Epithelial cell of esophagus (primary cell): ENCODE measurements at regions not wholly inside any gene's neighbourhood (a gene's known extent, or its start where the extent isn't known, plus 50 kb on each side); places are given as distances from the start of the nearest gene placed in this dataset.

Experiments
- DNase-seq: peaks from one replicate; pipeline ENCODE4 v3.0.0; 2010; ENCODE audit warnings: low read depth
- H3K4me3 ChIP-seq: 2 replicates; pipeline ENCODE4 v1.5.1; 2011; ENCODE audit warnings: mild to moderate bottlenecking, low read length, control low read depth
- TF ChIP-seq, protein P1 (sequence below): IDR thresholded peaks from 2 replicates; pipeline ENCODE4 v1.5.1; 2011; ENCODE audit warnings: low read depth, mild to moderate bottlenecking, low read length, control low read depth, inconsistent platforms; ENCODE audit not compliant: insufficient read depth; ENCODE audit errors: missing control alignments

DNA sequence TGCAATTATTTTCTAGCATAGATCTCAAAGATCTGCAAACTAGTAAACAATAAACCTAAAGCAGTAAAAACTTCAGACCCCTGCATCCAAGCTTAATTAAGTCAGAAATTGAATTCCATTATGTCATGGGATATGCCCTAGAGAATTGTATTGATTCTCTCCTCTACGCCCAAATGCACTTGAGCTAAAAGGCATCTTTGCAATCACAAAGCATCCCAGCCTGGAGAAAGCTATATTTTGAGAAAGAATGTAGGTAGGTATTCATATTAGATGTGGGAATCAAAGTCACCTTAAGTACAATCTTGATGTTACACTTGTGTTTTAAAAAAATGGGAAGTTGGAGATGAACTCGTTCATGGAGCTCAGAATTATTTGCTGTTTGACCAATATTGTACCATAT lies 386.7 kb downstream of the ADAMTS20 start:
- TF ChIP-seq, protein P1, sequence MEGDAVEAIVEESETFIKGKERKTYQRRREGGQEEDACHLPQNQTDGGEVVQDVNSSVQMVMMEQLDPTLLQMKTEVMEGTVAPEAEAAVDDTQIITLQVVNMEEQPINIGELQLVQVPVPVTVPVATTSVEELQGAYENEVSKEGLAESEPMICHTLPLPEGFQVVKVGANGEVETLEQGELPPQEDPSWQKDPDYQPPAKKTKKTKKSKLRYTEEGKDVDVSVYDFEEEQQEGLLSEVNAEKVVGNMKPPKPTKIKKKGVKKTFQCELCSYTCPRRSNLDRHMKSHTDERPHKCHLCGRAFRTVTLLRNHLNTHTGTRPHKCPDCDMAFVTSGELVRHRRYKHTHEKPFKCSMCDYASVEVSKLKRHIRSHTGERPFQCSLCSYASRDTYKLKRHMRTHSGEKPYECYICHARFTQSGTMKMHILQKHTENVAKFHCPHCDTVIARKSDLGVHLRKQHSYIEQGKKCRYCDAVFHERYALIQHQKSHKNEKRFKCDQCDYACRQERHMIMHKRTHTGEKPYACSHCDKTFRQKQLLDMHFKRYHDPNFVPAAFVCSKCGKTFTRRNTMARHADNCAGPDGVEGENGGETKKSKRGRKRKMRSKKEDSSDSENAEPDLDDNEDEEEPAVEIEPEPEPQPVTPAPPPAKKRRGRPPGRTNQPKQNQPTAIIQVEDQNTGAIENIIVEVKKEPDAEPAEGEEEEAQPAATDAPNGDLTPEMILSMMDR, result no peak
- no peak overlapping the region for H3K4me3 ChIP-seq
- DNase-seq, result no peak

- TF ChIP-seq, protein P1, result no peak
Measured at GRCh38 chr12:43162138-43162537, 389.9 kb downstream of the ADAMTS20 start.

GRCh38 chr12:43159506-43159905 lies 392.5 kb downstream of the ADAMTS20 start:
- no peak overlapping the region for H3K4me3 ChIP-seq
- TF ChIP-seq, protein P1, result no peak
- no peak for DNase-seq

More at GRCh38 chr12:43162138-43162537, 389.9 kb downstream of the ADAMTS20 start:
- H3K4me3 ChIP-seq, result no peak overlapping the region
- DNase-seq, result no peak

GRCh38 chr12:43158126-43158525 lies 393.9 kb downstream of the ADAMTS20 start:
- TF ChIP-seq, protein P1, result no peak

DNA sequence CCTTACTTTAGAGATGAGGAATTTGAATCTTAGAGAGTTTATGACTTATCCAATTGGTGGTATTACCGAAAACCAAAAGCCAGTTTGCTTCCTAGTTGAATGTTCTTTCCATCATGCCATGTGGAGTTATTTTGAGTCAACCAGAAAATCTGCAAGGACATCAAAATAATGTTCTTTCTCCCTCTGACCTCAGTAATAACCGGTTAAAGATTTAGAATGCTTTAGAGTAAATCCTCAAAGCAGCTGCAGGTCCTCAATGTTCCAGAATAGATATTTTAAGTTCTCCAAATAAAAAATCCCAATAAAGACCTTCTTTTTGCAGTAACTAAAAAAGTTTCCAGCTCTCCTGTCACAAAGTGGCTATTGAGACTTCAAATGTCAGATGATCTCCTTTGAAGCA lies 396.6 kb downstream of the ADAMTS20 start:
- no peak overlapping the region for H3K4me3 ChIP-seq
- TF ChIP-seq, protein P1, result no peak
- DNase-seq, result no peak

More at GRCh38 chr12:43158126-43158525, 393.9 kb downstream of the ADAMTS20 start:
- peak; percentile 70 for DNase-seq
- no peak overlapping the region for H3K4me3 ChIP-seq

DNA sequence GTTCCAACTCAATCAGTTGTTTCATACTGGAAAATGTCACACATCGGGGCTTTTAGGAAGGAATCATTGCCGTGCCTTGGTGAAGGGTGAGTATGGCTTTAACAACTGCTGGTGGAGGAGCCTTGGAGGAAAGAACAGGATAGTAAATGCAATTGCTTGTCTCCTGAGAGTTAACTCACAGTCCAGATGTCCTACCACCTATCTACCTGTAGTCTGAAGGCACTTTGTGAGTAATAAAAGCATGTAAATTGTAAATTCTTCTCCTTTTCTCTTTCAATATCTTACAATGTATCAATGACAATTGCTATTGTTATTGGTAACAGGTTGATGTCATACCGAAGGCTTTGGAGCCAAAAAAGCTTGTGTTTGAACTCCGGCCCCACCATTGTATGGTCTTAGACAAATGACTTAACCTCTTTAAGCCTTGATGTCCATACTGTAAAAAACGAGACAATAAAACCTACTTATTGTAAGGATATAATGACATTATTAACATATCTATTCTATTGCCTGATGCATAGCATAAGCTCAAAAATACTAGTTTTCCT lies 397.4 kb downstream of the ADAMTS20 start:
- H3K4me3 ChIP-seq, result no peak overlapping the region
- TF ChIP-seq, protein P1, result no peak
- DNase-seq, result no peak

- TF ChIP-seq, protein P1, result no peak
- DNase-seq, result no peak
- H3K4me3 ChIP-seq, result no peak overlapping the region
Measured at GRCh38 chr12:43151441-43151981, 400.5 kb downstream of the ADAMTS20 start.
